ENCODE measurements at regions not wholly inside any gene's neighbourhood (a gene's known extent, or its start where the extent isn't known, plus 50 kb on each side); places are given as distances from the start of the nearest gene placed in this dataset.

DNA sequence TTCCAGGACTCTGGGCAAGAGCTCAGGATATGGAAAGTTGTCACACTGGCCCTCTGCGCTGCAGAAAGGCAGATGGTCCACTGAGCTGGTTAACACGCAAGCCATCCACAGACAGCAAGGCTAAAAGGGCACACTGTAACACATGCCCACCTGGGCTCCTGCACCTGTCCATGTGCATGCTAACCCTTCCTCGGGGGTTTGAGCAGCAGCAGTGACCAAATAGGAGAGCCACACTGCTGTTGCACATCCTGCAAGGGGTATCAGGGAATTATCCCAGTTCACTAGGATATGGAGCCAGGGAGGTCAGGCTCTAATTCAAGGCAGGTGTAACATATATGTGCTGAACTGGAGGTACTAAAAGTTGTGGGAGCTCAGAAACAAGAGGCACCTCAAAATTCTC is 471.0 kb upstream of the CDH5 start (continued):
- no peak for TF ChIP-seq CHD1 (IDR thresholded peaks at IDR 0.05; ENCODE audit: low read depth, low read length)
- no peak for TF ChIP-seq SIRT6 (IDR thresholded peaks at IDR 0.05; ENCODE audit: low read length)

Measured in H1 (cell line).